IPS-NIHi7 (cell line): ENCODE measurements at regions not wholly inside any gene's neighbourhood (a gene's known extent, or its start where the extent isn't known, plus 50 kb on each side); places are given as distances from the start of the nearest gene placed in this dataset.
"Not testable (repeated sequence)": the region's sequence is repeated elsewhere in the genome, so short reads cannot be mapped to it uniquely, and the experiment has no call there.

Experiments used
- DNase-seq: peaks from one replicate; pipeline ENCODE4 v3.0.0; 2012; ENCODE audit warnings: mixed read lengths; ENCODE audit errors: extremely low spot score

DNA sequence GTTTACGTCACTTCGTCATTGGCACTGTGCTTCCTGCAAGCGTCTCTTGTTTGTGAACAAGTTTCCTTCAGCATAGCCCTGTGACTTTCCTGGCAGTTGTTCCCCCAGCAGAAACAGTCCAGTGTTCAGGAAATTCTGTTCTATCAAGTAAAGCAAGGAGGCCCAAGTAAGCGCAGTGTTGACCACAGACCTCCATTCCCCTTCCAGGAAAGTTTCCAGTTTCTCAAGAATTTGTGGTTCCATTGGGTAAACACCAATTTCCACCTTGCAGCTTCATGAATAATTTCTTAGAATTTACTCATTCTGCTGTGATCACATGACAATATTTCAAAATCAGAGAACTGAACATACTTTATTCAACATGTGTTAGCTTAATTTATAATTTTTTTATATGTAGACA is 88.5 kb upstream of the ETV3 start:
- no peak for DNase-seq

DNA sequence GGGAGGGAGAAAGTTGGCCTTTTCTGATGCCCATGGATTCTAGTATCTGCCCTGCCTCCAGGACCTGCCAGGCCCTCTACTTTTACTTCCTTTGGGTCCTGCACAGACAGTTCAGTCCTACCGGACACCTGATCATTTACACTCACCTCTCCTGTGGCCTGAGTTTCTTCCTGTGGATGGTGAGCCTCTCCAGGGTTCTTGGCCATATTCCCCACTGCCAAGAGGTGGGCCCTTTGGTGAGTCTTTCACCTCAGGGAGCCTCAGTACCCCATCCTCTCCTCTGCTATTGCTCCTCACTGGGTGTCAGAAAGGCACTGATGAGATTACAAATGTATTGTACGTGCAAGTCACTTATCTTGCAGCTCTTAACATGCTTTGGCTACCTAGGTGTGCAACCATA is 81.4 kb upstream of the ETV3 start:
- DNase-seq, result no peak

DNA sequence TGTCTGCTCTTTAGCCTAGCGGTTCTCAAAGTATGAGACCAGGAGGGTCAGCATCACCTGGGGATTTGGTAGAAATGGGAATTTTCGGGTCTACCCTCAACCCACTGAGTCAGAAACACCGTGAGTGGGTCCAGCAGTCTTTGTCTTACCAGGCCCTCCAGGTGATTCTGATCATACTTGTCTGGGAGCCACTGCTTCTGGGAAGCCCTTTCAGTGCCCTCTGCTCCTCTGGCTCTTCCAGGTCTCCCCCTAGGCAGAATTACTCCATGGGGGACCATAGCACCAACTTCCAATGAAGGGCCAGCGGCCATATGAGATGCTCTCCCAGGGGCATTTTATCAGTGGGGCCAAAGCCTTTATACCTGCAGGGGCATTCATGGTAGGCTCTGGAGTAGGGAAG is 81.0 kb upstream of the ETV3 start:
- no peak for DNase-seq

DNA sequence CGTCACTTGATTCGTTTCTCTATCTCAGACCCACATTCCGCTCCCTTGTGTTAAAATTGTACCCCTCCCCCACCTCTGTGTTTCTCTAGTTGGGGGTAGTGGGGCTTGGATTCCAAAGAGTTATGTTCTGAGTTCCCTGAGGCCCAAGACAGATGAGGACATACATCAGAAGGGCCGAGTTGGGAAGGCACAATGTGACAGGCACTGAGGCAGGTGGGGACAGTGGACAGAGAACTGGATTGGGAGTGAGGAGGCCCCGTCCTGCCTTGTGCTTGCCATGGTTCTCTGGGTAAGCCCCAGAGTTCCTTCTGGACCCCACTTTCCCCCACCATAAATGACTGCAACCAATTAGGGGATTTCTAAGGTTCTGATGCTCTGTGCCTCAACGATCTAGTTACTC is 80.5 kb upstream of the ETV3 start:
- no peak for DNase-seq

DNA sequence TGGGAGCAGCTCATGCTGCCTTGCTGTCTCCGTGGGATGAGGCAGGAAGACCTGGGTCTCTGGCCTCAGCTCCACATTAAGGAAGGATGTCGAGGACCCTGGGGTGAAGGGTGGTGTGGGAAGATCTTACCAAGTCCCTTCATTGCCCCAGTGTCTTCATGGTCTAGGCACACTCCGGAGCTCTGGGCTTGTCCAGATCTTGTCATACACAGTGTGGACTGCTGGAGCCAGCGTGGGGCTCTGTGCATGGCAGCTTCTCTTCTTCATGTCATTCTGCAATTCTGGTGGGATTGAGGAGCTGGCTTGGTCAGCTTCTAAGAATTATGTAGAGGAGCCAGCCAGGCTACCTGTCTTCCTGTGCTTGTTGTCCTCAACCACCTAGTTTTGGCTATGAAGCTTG is 79.3 kb upstream of the ETV3 start:
- DNase-seq, result no peak

DNA sequence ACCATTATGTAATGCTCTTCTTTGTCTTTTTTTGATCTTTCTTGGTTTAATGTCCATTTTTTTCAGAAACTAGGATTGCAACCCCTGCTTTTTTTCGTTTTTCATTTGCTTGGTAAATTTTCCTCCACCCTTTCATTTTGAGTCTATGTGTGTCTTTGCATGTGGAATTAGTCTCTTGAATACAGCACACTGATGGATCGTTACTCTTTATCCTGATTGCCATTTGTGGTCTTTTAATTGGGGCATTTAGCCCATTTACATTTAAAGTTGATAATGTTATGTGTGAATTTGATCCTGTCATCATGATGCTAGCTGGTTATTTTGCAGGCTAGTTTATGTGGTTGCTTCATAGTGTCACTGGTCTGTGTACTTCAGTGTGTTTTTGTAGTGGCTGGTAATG is 75.6 kb upstream of the ETV3 start:
- no peak for DNase-seq

DNA sequence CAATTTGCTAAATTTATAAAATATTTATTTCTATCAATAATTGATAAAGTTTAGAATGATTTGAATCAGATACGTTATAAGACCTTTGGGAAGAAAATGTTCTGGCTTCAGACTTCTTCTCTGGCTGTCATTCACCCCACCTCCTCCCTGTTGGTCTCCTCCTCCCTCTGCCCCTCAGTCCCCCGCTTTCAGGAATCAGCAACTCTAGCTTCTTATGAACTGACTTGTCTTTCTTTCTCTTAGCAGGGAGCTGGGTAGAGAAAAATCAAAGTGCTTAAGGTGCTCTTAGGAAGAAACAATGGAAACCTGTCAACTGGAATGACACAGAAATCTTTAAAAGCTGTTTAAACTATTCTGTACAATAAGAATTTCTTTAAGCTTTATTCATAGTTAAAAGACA is 71.3 kb upstream of the ETV3 start:
- no peak for DNase-seq

DNA sequence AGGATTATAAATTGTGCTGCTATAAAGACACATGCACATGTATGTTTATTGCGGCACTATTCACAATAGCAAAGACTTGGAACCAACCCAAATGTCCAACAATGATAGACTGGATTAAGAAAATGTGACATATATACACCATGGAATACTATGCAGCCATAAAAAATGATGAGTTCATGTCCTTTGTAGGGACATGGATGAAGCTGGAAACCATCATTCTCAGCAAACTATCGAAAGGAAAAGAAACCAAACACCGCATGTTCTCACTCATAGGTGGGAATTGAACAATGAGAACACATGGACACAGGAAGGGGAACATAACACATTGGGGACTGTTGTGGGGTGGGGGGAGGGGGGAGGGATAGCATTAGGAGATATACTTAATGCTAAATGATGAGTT is 67.8 kb upstream of the ETV3 start:
- not testable (repeated sequence) for DNase-seq

DNA sequence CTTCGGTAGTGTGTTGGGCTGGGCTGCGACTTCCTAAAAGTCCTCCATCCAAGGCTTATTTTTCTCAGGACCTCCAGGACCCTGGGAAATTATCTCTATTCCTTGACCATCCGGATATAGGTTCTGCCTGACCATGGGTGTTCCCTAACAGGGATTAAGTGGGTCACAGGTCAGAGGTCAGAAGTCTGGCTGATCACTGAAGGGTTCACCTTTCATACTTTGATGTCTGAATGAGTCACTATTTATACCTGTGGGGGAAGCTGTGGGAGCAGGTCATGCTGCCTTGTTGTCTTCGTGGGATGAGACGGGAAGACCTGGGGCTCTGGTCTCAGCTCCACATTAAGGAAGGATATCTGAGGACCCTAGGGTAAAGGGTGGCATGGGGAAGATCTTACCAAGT is 65.0 kb upstream of the ETV3 start:
- DNase-seq, result no peak

DNA sequence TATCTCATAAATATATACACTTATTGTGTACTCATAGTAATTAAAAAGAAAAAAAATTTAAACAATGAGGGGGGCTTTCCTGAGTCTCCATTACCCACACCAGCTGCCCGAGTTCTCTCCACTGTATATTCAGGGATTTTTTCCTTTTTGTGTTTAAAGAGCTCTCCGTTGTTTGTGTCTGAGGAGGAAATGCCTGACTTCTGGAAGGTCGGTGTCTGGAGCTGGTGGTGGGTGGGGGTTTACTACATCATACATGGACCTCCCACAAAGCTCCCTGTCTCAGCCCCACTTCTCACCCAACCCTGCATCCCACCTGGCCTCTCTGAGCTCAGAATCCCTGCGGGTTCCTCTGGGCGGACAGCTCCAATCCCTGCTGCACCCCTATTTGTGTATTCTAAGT is 64.1 kb upstream of the ETV3 start:
- DNase-seq, result no peak

DNA sequence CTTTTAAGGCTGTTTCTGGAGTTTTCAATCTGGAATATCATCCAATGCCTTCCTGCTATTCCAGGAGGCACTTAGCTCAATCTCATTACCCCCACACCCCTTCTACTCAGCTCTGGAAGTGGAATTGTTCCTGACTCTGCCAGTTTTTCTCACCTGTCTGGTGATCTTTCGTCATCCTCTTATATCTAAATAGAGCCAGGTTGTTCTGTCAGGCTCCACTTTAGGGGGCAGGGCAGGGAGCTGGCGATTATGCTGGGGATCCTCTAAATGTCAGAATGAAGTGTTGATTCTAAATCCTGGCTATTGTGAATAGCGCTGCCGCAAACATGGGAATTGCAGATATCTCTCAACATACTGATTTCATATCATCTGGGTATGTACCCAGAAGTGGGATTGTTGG is 63.6 kb upstream of the ETV3 start:
- no peak for DNase-seq

DNA sequence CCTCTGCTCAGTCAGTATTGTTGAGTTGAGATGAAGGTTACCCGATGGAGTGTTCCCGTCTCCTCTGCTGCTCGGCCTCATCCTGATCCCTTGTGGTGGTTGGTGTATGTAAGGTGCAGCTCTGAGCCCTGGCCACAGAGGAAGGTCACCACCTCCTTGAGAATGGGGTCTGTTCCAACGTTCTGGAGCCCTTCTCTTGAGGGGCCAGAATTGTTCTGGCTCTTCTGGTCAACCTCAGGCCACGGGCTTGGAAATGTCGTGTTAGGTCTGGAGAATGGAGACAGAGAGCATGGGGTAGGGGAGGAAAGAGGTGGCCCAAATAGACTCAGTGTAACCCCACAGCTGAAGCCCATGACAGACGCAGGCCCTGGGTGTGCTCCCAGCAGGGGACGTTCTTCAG is 62.3 kb upstream of the ETV3 start:
- no peak for DNase-seq

DNA sequence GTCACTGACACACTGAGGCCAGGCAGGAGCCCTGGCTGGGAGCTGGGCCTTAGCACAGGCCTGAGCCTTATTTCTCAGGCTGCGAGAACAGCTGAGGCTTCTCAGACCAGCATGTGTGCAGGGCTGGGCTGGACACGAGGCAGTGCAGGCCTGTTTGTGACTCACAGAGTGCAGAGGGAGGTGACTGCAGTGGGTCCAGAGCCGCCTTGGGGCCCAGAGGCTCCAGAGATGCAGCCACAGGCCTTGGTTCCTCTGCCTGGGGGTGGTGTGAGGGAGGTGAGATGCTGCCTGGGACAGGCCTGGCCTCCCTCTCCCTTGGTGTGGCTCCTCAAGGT is 61.2 kb upstream of the ETV3 start:
- DNase-seq, result no peak

DNA sequence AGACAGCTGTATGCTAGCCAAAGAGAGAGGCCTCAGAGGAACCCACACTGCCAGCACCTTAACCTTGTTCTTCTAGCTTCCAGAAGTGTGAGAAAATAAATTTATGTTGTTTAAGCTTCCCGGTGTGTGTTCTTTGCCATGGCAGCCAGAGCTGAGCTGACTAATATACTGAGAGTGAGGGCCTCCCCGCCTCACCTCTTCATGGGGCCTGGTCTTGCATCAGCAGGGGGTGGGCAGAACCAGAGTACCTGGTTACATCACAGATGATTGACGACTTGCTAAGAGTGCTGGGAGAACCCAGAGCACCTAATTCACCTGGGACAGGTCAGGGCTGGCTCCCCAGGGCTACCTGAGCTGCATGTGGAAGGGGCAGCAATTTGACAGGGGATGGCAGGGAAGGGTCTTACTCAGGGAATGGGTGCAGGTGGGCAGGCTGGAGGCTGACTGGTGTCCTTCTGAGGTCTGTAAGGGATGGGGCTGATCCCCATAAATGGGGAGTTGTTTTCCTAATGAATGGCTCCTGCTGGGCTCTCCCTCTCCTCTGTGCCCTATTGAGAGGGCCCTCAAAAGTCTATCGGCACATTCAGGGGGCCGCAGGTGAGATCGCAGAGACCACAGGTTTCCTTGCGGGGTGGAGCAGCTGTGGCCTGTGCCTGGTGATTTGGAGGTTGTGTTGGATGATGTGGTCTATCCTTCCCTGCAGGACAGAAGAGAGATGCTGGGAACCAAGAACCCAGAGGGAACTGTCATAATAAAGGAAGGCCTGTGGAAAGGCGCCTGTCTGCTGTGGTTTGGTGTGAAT is 60.6 kb upstream of the ETV3 start:
- DNase-seq, result no peak

DNA sequence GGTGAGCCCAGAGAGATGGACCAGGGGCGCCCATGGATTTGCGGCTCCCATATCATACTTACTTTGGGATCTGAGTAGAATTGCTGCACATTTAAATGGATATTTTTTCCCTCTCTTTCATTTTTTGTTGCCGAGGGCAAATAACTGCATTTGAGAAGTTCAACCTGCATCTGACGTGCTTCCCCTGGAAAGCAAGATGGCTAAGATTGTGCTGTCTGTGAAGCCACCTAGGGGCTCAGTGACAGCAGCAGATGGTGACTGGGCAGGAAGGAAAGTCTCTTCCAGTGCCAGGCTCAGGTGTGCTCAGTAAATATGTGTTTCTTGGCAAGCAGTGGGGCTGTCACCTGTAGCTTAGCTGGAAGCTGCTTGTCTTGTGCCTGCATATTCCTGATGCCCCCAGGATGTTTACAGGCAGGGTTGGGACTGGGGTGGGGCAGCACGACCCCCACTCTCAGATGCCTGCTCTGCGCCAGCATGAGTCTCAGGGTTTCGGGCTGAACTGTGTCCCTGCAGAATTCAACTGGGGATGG is 59.8 kb upstream of the ETV3 start:
- DNase-seq, result no peak

DNA sequence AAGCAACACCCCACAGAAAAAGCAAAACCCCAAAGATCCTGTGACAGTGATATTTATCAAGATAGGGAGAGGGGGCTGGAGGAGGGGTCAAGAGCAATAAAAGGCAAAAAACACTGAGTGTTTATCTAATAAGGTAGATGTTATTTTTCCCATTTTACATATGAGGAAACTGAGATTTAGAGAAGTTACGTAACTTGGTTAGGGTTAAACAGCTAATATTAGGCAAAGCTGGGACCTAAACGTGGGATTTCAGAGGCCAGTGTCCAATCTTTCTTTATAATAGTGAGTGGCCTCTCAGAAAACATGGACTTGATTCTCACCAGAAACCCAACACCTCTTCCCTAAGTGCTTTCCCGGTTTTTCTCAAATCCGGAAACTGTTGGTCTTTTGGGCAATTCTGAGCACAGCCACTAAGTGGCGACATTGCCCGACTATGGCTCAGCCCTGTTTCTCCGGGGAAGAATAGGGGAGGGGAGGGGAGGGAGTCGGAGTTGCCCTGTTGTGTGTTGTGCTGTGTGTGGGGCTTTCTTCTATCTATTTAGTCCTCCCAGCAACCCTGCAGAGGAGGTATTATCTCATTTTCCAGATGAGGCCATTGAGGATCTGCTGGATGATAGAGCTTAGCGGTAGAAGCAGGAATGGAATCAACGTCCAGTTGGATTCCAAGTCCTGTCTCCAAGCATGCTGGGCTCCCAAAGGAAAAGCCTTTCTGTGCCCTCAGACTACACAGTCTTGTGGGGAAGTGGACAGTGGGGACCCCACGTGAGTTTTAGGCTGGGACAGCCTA is 58.7 kb upstream of the ETV3 start:
- not testable (repeated sequence) for DNase-seq

DNA sequence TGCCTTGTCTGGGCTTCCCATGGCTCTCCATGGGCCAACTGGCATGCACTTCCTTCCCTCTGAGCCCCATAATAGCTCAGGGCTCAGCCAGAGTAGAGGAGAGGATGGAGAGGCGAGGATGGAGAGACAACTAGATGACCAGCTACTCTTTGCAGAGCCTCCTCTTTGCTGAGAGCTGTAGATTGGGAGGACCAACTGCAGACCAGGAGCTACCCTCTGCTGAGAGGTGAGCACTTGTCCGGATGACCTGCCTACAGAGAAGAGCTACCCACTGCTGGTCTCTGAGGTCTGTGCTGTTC is 58.0 kb upstream of the ETV3 start:
- no peak for DNase-seq

DNA sequence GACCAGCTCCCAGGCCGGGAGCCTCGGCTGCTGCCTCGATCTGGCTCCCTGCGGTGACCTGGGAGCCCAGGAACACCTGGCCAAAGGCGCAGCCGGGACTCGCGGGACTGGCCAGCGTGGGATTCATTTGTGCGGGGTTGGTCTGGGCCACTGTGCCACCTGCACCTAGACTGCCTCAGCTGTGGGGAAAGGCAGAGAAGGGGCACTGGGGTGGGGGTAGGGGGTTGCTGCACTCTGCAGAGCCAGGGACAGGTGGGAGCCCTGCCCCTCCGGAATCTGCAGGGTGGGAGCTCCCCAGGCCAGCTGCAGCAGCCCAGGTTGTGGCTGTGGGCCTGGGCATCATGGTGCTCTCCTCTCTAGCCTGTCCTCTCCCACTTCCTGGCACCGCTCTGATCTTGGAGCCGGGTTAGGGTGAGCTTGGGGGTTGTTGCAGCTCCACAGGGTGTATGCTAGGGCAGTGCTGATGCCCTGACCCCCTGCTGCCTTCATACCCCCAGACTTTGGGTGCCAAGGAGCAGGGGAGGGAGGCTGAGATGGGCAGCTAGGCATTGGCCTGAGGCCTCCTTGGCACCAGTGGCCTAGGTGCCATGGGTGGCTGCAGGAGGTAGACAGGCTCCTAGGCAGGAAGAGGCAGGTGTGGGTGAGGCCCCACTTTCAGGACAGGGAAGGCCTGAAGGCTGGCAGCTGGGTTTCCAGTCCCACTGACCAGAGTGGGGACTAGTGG is 57.5 kb upstream of the ETV3 start:
- DNase-seq, result no peak

DNA sequence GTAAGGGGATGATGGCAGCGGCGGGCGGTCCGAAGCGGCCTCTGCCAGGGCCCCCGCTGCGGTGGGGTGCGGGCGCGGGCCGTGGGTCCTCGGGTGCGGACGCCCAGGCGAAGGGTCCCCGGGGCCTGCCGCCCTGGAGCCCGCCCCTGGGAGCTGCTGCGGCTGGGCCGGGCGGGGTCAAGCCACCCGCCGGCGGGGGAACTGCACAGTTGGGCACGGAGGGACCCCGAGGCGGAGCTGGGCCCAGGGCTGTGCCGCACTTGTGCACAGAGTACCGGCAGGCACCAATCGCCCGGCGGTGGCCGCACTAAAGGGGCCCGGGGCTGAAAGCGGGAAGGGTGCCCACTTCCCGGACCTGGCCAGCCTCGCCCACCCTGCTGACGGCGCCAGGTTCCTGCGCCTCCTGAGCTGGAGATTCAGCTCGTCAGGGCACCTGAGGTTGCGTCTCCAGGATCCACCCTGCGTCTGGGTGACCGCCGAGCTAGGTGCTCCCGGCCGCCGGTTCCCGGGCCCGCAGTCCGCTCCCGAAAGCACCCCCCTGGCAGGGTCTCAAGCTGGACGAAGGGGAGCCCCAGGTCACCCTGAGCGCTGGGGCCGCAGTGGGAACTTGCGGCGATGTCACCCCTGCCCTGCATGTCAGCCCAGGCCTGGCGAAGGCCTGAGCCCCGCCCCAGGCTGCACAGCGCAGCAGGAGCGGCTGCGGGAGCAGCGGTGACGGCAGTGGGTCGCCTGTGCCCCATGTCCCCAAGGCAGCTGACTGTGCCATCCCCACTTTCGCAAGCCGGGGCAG is 56.7 kb upstream of the ETV3 start:
- DNase-seq, result no peak

DNA sequence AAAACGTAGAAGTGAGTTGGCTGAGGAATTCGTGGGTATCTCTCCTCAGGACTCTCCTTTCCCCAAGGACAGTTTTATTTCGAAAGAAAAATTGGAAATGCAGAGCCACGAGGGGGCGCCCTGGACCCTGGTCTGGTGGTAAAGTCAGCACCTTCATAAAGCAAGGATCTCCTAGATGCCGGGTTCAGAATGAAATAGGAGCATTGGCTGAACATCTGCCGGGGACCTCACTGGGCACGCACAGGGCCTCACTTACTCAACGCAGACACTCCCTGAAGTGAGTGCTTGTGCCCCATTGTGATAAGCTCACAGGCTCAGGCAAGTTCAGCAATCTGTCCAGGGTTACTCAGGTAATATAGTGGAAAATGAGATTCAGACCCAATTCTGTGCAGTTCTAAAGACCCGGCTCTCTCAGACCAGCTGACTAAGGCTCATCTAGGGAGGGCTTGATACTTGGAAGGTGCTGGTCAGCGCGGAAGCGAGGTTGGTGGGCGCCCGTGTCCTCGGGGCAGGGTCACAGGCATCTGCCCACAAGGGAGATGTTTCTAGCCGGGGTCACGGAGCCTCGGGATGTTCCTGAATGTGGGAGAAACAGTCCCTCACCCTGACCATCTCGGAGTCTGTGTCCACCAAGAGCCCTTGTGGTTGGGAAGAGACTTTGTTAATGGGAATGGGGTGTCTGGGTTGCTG is 55.7 kb upstream of the ETV3 start:
- DNase-seq, result peak; percentile 76

DNA sequence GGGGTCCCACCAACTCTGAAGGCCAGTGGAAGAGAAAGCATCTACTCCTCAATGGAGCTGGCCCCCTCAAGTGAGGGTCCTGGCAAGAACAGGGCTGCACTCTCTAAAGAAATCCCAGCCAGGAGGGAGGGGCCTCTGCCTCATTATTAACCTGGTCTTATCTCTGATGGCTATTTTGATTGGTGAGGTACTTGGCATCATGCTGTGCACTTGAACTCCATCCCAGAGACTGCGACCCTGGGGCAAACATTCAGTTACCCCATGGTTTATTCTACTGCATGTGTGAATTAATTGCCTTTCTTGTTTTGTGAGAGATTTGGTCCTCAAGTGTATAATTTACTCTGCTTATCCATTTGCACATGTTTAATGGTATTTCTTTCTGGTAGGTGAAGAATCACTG is 55.0 kb upstream of the ETV3 start:
- DNase-seq, result no peak
